Parathyroid adenoma (tissue), 2 donors: ENCODE measurements at regions not wholly inside any gene's neighbourhood (a gene's known extent, or its start where the extent isn't known, plus 50 kb on each side); places are given as distances from the start of the nearest gene placed in this dataset.

Experiments
- H2AFZ ChIP-seq: fragments of 300-600 bp; sonication (generic); one replicate; pipeline ENCODE4 v1.7.0; 2017; ENCODE audit warnings: antibody characterized with exemption, mild to moderate bottlenecking
- H3K27ac ChIP-seq: fragments of 300-600 bp; sonication (generic); one replicate; pipeline ENCODE4 v1.7.0; 2017
- H3K27me3 ChIP-seq: fragments of 300-600 bp; sonication (generic); one replicate; pipeline ENCODE4 v1.7.0; 2017; ENCODE audit warnings: low read length; ENCODE audit not compliant: control insufficient read depth, insufficient read depth
- H3K36me3 ChIP-seq: fragments of 300-600 bp; sonication (generic); one replicate; pipeline ENCODE4 v1.7.0; 2017; ENCODE audit warnings: low read length; ENCODE audit not compliant: control insufficient read depth, insufficient read depth
- H3K4me1 ChIP-seq: fragments of 300-600 bp; sonication (generic); one replicate; pipeline ENCODE4 v1.7.0; 2017; ENCODE audit warnings: control low read depth
- H3K4me2 ChIP-seq: fragments of 300-600 bp; sonication (generic); one replicate; pipeline ENCODE4 v1.7.0; 2017; ENCODE audit warnings: low read length
- H3K4me3 ChIP-seq: fragments of 300-600 bp; sonication (generic); one replicate; pipeline ENCODE4 v1.7.0; 2017; ENCODE audit warnings: low read depth, low read length
- H3K79me2 ChIP-seq: fragments of 300-600 bp; sonication (generic); one replicate; pipeline ENCODE4 v1.7.0; 2017; ENCODE audit warnings: control low read depth
- H3K9ac ChIP-seq: fragments of 300-600 bp; sonication (generic); one replicate; pipeline ENCODE4 v1.7.0; 2017; ENCODE audit warnings: mild to moderate bottlenecking
- H3K9me3 ChIP-seq: fragments of 300-600 bp; sonication (generic); one replicate; pipeline ENCODE4 v1.7.0; 2017; ENCODE audit warnings: low read length; ENCODE audit not compliant: control insufficient read depth
- TF ChIP-seq, protein P1 (sequence below): fragments of 300-600 bp; sonication (generic); IDR thresholded peaks from one replicate; pipeline ENCODE4 v1.7.0; 2017; ENCODE audit warnings: antibody characterized with exemption, mild to moderate bottlenecking
- donor health status: primary hyperparathyroidism.

DNA sequence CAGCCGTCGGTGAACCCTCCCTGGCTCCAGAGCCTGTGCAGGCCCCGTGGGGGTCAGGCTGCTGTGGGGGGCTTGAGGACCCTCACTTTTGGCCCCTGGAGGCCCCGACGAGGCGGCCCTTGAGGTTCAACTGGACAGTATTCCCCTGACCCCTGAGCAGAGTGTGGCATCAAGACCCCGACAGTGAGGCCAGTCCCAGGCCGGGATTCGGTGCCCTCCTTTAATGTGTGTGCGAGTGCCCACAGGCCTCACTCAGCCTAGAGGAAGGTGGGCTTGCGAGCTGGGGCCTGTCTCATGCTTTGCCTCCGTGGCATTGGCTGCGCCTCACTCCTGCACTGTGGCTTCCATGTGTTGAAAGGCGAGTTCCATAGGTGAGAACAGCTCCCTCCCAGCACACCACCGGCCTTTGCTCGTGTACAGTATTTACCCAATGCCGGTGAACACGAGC lies 94.5 kb downstream of the METRNL start:
- TF ChIP-seq, protein P1, sequence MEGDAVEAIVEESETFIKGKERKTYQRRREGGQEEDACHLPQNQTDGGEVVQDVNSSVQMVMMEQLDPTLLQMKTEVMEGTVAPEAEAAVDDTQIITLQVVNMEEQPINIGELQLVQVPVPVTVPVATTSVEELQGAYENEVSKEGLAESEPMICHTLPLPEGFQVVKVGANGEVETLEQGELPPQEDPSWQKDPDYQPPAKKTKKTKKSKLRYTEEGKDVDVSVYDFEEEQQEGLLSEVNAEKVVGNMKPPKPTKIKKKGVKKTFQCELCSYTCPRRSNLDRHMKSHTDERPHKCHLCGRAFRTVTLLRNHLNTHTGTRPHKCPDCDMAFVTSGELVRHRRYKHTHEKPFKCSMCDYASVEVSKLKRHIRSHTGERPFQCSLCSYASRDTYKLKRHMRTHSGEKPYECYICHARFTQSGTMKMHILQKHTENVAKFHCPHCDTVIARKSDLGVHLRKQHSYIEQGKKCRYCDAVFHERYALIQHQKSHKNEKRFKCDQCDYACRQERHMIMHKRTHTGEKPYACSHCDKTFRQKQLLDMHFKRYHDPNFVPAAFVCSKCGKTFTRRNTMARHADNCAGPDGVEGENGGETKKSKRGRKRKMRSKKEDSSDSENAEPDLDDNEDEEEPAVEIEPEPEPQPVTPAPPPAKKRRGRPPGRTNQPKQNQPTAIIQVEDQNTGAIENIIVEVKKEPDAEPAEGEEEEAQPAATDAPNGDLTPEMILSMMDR, result no peak
- Histone ChIP-seq H3K4me2 (no peak overlapping the region), H3K27ac (no peak overlapping the region)

DNA sequence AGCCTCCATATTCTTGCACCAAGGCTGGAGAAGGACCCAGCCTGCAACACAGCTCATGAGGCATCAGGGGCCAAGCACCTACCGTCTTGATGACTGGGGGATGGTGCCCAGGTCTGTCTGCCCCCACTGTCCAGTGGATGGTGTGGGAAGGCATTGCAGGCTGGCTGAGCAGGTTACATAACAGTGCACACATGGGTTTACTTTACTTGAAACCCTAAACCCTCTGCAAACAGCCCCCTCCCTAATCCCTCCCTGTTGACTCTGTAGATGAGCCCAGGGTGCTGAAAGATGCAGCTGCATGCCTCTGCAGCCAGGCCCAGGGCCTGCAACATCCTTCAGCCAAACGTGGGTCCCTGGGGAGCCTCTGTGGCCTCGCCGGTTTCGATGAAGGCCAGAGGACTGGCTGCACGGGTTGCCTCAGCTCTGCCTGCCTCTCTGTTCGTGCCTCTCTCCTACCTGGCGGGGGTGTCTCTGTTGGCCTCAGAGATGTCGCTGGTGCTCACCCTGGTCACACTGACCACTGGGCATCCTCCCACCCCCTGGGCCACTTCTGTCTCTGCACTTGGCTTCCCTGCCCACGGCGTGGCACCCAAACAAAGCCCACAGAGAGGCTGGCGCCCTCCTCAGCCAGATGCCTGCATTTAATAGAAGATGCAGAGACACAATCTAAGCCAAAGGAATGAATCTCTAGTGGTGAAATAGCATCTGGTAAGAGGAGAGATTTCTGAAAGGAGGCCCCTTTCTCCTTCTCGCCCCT lies 95.1 kb downstream of the METRNL start:
- TF ChIP-seq, protein P1, result no peak
- no peak overlapping the region for H3K4me3 ChIP-seq
- H3K27ac ChIP-seq, result no peak overlapping the region
- no peaks in the 10 kb centered on the region for H3K27me3 ChIP-seq
- no peak overlapping the region for H2AFZ ChIP-seq
- no peak overlapping the region for H3K9ac ChIP-seq
- H3K79me2 ChIP-seq, result no peaks in the 10 kb centered on the region
- H3K9me3 ChIP-seq, result no peaks in the 10 kb centered on the region
- no peak overlapping the region for H3K4me2 ChIP-seq
- no peaks in the 10 kb centered on the region for H3K4me1 ChIP-seq
- no peaks in the 10 kb centered on the region for H3K36me3 ChIP-seq

More for the DNA sequence above, 94.5 kb downstream of the METRNL start:
- Histone ChIP-seq H3K4me3 (no peak overlapping the region), H3K36me3 (no peaks in the 10 kb centered on the region), H2AFZ (no peak overlapping the region), H3K9me3 (no peaks in the 10 kb centered on the region), H3K27me3 (no peaks in the 10 kb centered on the region), H3K9ac (no peak overlapping the region), H3K4me1 (no peaks in the 10 kb centered on the region), H3K79me2 (no peaks in the 10 kb centered on the region)

DNA sequence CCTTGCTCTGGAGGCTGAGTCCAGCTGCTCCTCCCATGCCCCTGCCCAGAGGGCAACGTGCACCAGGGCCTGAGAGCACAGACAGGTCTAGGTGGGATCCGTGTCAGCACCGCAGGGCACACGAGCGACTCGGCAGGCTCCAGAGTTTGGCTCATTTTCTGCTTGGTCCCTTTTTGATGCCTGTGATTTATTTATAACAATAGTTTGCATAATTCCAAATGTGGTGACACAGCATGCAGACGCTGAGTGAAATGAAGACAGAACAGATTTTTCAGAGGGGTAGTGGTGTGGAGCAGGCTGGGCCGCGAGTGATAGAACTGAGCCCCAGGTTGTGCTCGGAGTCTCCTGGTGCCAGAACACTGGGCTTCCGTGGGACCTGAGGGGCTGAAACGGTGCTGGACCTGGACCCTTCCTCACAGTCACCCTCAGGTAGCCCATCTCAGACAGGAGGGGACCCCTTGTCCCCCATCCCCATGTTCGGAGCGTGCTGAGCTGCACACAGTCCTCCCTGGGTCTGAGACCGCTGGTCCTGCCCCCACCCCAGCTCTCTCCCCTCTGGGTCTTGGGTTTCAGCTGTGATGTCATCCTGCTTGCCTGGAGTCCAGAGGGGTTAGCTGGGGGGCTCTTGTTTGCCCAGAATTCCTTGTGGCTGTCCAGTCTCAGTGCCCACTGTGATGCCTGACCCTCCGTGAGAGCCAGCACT lies 95.9 kb downstream of the METRNL start:
- TF ChIP-seq, protein P1, result no peak
- no peaks in the 10 kb centered on the region for H3K79me2 ChIP-seq
- H3K9ac ChIP-seq, result no peak overlapping the region
- H3K9me3 ChIP-seq, result no peaks in the 10 kb centered on the region
- H3K4me2 ChIP-seq, result no peak overlapping the region
- no peak overlapping the region for H3K4me3 ChIP-seq
- H3K36me3 ChIP-seq, result no peaks in the 10 kb centered on the region
- H3K27me3 ChIP-seq, result no peaks in the 10 kb centered on the region
- H3K4me1 ChIP-seq, result no peaks in the 10 kb centered on the region
- no peak overlapping the region for H2AFZ ChIP-seq
- no peak overlapping the region for H3K27ac ChIP-seq

DNA sequence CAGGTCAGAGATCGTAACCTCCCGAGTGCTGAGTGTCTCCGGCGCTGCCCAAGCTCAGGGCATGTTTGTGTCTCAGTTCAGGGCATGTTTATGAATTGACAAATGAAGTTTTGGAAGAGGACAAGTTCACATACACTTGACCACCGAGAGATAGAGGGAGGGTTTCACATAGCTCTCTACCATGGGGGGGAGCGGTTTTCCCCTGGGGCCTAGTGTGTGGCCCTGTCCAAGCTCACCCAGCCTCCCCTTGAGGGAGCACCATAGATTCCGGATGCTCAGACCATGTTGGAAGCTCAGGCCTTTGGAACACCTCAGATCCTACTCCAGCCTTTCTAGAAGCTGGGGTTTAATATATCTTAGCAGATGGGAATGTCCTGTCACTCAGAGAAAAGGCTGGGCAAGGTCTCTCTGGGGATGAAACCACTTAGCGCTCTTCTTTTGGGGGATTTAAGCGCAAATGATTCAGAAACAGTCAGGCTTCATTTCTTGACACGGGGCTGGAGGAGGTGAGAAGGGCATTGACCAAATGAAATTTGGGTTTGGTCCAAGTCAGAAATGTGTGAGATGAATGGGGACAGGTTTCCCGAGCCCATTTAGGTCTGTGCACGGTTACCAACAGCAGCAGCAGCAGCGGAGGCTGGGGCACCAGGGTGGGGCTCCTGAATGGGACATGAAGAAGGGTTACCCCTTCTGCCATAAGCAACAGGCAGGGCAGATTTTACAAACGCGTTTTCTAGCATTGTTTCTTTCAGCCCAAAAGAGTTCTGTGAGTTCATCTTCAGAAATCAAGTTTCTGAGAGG lies 96.6 kb downstream of the METRNL start:
- no peaks in the 10 kb centered on the region for H3K9me3 ChIP-seq
- H2AFZ ChIP-seq, result no peak overlapping the region
- no peak overlapping the region for H3K9ac ChIP-seq
- no peak overlapping the region for H3K27ac ChIP-seq
- no peaks in the 10 kb centered on the region for H3K27me3 ChIP-seq
- H3K79me2 ChIP-seq, result no peaks in the 10 kb centered on the region
- no peak overlapping the region for H3K4me2 ChIP-seq
- TF ChIP-seq, protein P1, result no peak
- no peaks in the 10 kb centered on the region for H3K4me1 ChIP-seq
- no peak overlapping the region for H3K4me3 ChIP-seq
- no peaks in the 10 kb centered on the region for H3K36me3 ChIP-seq
